OCI-LY7 (cell line): ENCODE measurements at regions not wholly inside any gene's neighbourhood (a gene's known extent, or its start where the extent isn't known, plus 50 kb on each side); places are given as distances from the start of the nearest gene placed in this dataset.

ENCODE experiments used
- CTCF ChIP-seq: fragments of 200-600 bp; sonication (generic); conservative IDR thresholded peaks from 2 replicates; pipeline ENCODE4 v1.5.1; 2014; ENCODE audit warnings: mild to moderate bottlenecking, antibody characterized with exemption, low read length, moderate library complexity, mixed read lengths
- EZH2phosphoT487 ChIP-seq: fragments of 200-600 bp; sonication (generic); IDR thresholded peaks from 2 replicates; pipeline ENCODE4 v1.6.1; 2018; ENCODE audit warnings: low read depth, borderline replicate concordance, mild to moderate bottlenecking, mixed run types, antibody characterized with exemption, low read length, moderate library complexity, mixed read lengths

DNA sequence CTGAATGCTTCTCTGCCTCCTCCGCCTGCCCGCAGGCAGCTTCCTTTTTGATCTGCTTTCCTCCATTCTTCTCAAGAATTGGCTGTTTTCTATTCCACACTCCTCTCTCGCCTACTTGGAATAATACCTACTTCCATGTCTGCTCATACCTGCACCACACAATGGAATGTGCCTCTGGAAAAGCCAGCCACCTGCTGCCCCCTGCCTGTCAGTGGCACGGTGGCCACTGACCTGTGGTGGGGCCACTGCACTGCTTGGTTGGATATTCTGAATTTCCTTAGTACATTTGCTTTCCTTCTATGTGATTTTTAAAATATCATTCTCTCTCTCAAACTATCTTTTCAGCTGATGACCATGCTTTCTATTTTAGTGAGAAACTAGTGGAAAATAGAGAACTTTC lies 406.9 kb downstream of the DCDC2C start:
- TF ChIP-seq CTCF, result 0 out of 2 replicates have a peak, but pooled peaks have one; percentile 18
- TF ChIP-seq EZH2phosphoT487, result no peak
